ENCODE measurements at regions not wholly inside any gene's neighbourhood (a gene's known extent, or its start where the extent isn't known, plus 50 kb on each side); places are given as distances from the start of the nearest gene placed in this dataset.

GRCh38 chr2:126510960-126511359 lies 145.0 kb upstream of the GYPC start:
- TF ChIP-seq CTCF (IDR thresholded peaks at IDR 0.05) (no peak), POLR2A (IDR thresholded peaks at IDR 0.05) (no peak)
